Keratinocyte (primary cell): ENCODE measurements at regions not wholly inside any gene's neighbourhood (a gene's known extent, or its start where the extent isn't known, plus 50 kb on each side); places are given as distances from the start of the nearest gene placed in this dataset.

Experiments
- DNase-seq: peaks from one replicate; pipeline ENCODE4 v3.0.0-alpha.2; 2011; ENCODE audit warnings: low read depth, missing footprints, low spot score
- FAIRE-seq: peaks from 2 replicates; lab custom pipeline; 2011; peaks lifted over from hg19 to GRCh38; lab: Jason Lieb, UNC
- H2AFZ ChIP-seq: 2 replicates; pipeline ENCODE4 v1.6.0; 2012; ENCODE audit warnings: low read length, control low read depth, inconsistent platforms; ENCODE audit not compliant: control insufficient read depth
- H3K27ac ChIP-seq: 2 replicates; pipeline ENCODE4 v1.5.1; 2011; ENCODE audit warnings: low read length; ENCODE audit not compliant: control insufficient read depth, insufficient read depth
- H3K27me3 ChIP-seq: 3 replicates; pipeline ENCODE4 v1.6.0; 2011; ENCODE audit warnings: low read length; ENCODE audit not compliant: control insufficient read depth, insufficient read depth; ENCODE audit errors: extremely low read depth
- H3K36me3 ChIP-seq, 2 experiments: 2 replicates in 1 of 2; 3 replicates in 1 of 2; pipeline ENCODE4 v1.5.1; 2011; ENCODE audit warnings: low read length in 2 of 2, mild to moderate bottlenecking in 1 of 2; ENCODE audit not compliant: control insufficient read depth in 2 of 2, insufficient read depth in 2 of 2; ENCODE audit errors: extremely low read depth in 1 of 2
- H3K4me1 ChIP-seq: 3 replicates; pipeline ENCODE4 v1.5.1; 2011; ENCODE audit warnings: low read length; ENCODE audit not compliant: control insufficient read depth, insufficient read depth; ENCODE audit errors: extremely low read depth
- H3K4me2 ChIP-seq: 3 replicates; pipeline ENCODE4 v1.6.0; 2011; ENCODE audit warnings: low read depth, low read length; ENCODE audit not compliant: control insufficient read depth, insufficient read depth; ENCODE audit errors: extremely low read depth
- H3K4me3 ChIP-seq, 3 experiments: fragments of 200-600 bp in 1 of 3; sonication (generic) in 1 of 3; 2 replicates in 2 of 3; 3 replicates in 1 of 3; pipeline ENCODE4 v1.5.1; 2011 to 2016; ENCODE audit warnings: low read length in 3 of 3, mild to moderate bottlenecking in 3 of 3, control low read depth in 2 of 3, inconsistent platforms in 1 of 3, low read depth in 1 of 3, mixed read lengths in 1 of 3, mixed run types in 1 of 3, moderate library complexity in 1 of 3; ENCODE audit not compliant: control insufficient read depth in 2 of 3, insufficient read depth in 2 of 3; ENCODE audit errors: extremely low read depth in 1 of 3
- H3K79me2 ChIP-seq: 2 replicates; pipeline ENCODE4 v1.6.0; 2012; ENCODE audit warnings: low read length; ENCODE audit not compliant: control insufficient read depth, insufficient read depth
- H3K9ac ChIP-seq: 3 replicates; pipeline ENCODE4 v1.6.0; 2011; ENCODE audit warnings: low read length; ENCODE audit not compliant: control insufficient read depth, insufficient read depth; ENCODE audit errors: extremely low read depth
- H3K9me1 ChIP-seq: 3 replicates; pipeline ENCODE4 v1.6.0; 2011; ENCODE audit warnings: low read length; ENCODE audit not compliant: control insufficient read depth, insufficient read depth; ENCODE audit errors: extremely low read depth
- H3K9me3 ChIP-seq: 2 replicates; pipeline ENCODE4 v1.5.1; 2012; ENCODE audit warnings: low read depth, low read length; ENCODE audit not compliant: control insufficient read depth
- H4K20me1 ChIP-seq: 3 replicates; pipeline ENCODE4 v1.6.0; 2011; ENCODE audit warnings: low read length; ENCODE audit not compliant: control insufficient read depth, insufficient read depth; ENCODE audit errors: extremely low read depth
- CTCF ChIP-seq, 3 experiments: IDR thresholded peaks in 1 of 3; conservative IDR thresholded peaks in 1 of 3; optimal IDR thresholded peaks in 1 of 3; 2 replicates in 2 of 3; 3 replicates in 1 of 3; pipeline versions ENCODE3 to v1.5.1; 2011; ENCODE audit warnings: low read length in 3 of 3, mild to moderate bottlenecking in 3 of 3, moderate library complexity in 2 of 3, control low read depth in 1 of 3, inconsistent platforms in 1 of 3; ENCODE audit not compliant: insufficient read depth in 2 of 3; ENCODE audit errors: extremely low read depth in 1 of 3
- EZH2 ChIP-seq: IDR thresholded peaks from one replicate; pipeline ENCODE4 v1.6.1; 2012; ENCODE audit warnings: inconsistent platforms, mild to moderate bottlenecking, low read length, moderate library complexity
- dilution Hi-C: fragments of 300-500 bp; cut with MboI; formaldehyde crosslinking; loops from one replicate; pipeline ENCODE4 v1.7.0; 2020; ENCODE audit warnings: low sequenced_read_pairs; ENCODE audit not compliant: extremely low pct_ligation_motif_present

- dilution Hi-C loops: no loop called here
- Histone ChIP-seq H2AFZ (no peak overlapping the region), H3K4me2 (no peak overlapping the region), H3K27ac (no peak overlapping the region), H3K9ac (no peak overlapping the region), H3K9me3 (no peaks in the 10 kb centered on the region), H3K9me1 (no peaks in the 10 kb centered on the region), H3K4me1 (no peaks in the 10 kb centered on the region), H4K20me1 (no peaks in the 10 kb centered on the region), H3K4me3 (no peak overlapping the region), H3K36me3 (no peaks in the 10 kb centered on the region), H3K79me2 (no peaks in the 10 kb centered on the region), H3K27me3 (no peaks in the 10 kb centered on the region)
- FAIRE-seq (no peak), DNase-seq (no peak)
- no peak for TF ChIP-seq CTCF (optimal IDR thresholded peaks at IDR 0.05 in 1 of 3, IDR thresholded peaks at IDR 0.05 in 1 of 3, conservative IDR thresholded peaks at IDR 0.05 in 1 of 3; ENCODE audit: extremely low read depth in 1 of 3, insufficient read depth in 2 of 3, low read length in 3 of 3)
- no peak for TF ChIP-seq EZH2
Measured at GRCh38 chrX:125628435-125628834, 308.8 kb downstream of the TEX13C start.

- no peak for DNase-seq
- Histone ChIP-seq H3K79me2 (no peaks in the 10 kb centered on the region), H4K20me1 (no peaks in the 10 kb centered on the region), H3K9ac (no peak overlapping the region), H3K27me3 (no peaks in the 10 kb centered on the region), H3K36me3 (no peaks in the 10 kb centered on the region), H3K4me2 (no peak overlapping the region), H2AFZ (no peak overlapping the region), H3K4me1 (no peaks in the 10 kb centered on the region), H3K4me3 (no peak overlapping the region), H3K9me3 (no peaks in the 10 kb centered on the region), H3K9me1 (no peaks in the 10 kb centered on the region), H3K27ac (no peak overlapping the region)
- dilution Hi-C loops: no loop called here
- FAIRE-seq: no peak
- no peak for TF ChIP-seq CTCF (optimal IDR thresholded peaks at IDR 0.05 in 1 of 3, IDR thresholded peaks at IDR 0.05 in 1 of 3, conservative IDR thresholded peaks at IDR 0.05 in 1 of 3; ENCODE audit: extremely low read depth in 1 of 3, insufficient read depth in 2 of 3, low read length in 3 of 3)
Measured at GRCh38 chrX:125641405-125641804, 321.7 kb downstream of the TEX13C start.
